Small intestine (tissue), 7 donors: ENCODE measurements at regions not wholly inside any gene's neighbourhood (a gene's known extent, or its start where the extent isn't known, plus 50 kb on each side); places are given as distances from the start of the nearest gene placed in this dataset.

Experiments
- DNase-seq, 2 donors: peaks; one replicate each; pipeline versions ENCODE4 v3.0.0 to v3.0.0-alpha.2; 2013
- FAIRE-seq: peaks from 2 replicates; lab custom pipeline; 2012; peaks lifted over from hg19 to GRCh38; lab: Jason Lieb, UNC
- H3K27ac ChIP-seq, 3 donors: one replicate each; pipeline ENCODE4 v1.5.1; 2013; ENCODE audit warnings: low read length in 2 of 3, mild to moderate bottlenecking in 2 of 3, control low read depth in 1 of 3, inconsistent platforms in 1 of 3, low read depth in 1 of 3, moderate library complexity in 1 of 3
- H3K27me3 ChIP-seq, 3 donors: one replicate each; pipeline ENCODE4 v1.6.1; 2013; ENCODE audit warnings: low read length in 3 of 3, inconsistent platforms in 1 of 3; ENCODE audit not compliant: control insufficient read depth in 3 of 3, insufficient read depth in 3 of 3
- H3K36me3 ChIP-seq, 3 donors: one replicate each; pipeline ENCODE4 v1.6.1; 2013; ENCODE audit warnings: low read length in 3 of 3, inconsistent platforms in 1 of 3, low read depth in 1 of 3, mild to moderate bottlenecking in 1 of 3, moderate library complexity in 1 of 3; ENCODE audit not compliant: control insufficient read depth in 3 of 3, insufficient read depth in 2 of 3
- H3K4me1 ChIP-seq, 3 donors: one replicate each; pipeline ENCODE4 v1.6.1; 2013; ENCODE audit warnings: low read length in 2 of 3, inconsistent platforms in 1 of 3, low read depth in 1 of 3, mild to moderate bottlenecking in 1 of 3, moderate library complexity in 1 of 3; ENCODE audit not compliant: control insufficient read depth in 3 of 3, insufficient read depth in 2 of 3
- H3K4me3 ChIP-seq, 3 donors: one replicate each; pipeline ENCODE4 v1.5.1; 2013; ENCODE audit warnings: low read length in 3 of 3, control low read depth in 1 of 3, inconsistent platforms in 1 of 3, low read depth in 1 of 3, mild to moderate bottlenecking in 1 of 3, moderate library complexity in 1 of 3
- H3K9me3 ChIP-seq, 2 donors: one replicate each; pipeline ENCODE4 v1.6.1; 2013; ENCODE audit warnings: low read depth in 1 of 2, low read length in 1 of 2; ENCODE audit not compliant: control insufficient read depth in 2 of 2, insufficient read depth in 1 of 2
- WGBS, 3 donors: extraction: QIAGEN DNeasy Blood & Tissue Kit; methylation state at CpG; one replicate each; pipeline ENCODE4 v1.1.7; 2013; 5-methylcytosine and 5-hydroxymethylcytosine counted together
- donor health status: healthy with polysubstance abuse.
- donor health status: control.
- donor health status: control.
- donor health status: Bipolar disorder and iron deficiency.
- donor health status: healthy.

DNA sequence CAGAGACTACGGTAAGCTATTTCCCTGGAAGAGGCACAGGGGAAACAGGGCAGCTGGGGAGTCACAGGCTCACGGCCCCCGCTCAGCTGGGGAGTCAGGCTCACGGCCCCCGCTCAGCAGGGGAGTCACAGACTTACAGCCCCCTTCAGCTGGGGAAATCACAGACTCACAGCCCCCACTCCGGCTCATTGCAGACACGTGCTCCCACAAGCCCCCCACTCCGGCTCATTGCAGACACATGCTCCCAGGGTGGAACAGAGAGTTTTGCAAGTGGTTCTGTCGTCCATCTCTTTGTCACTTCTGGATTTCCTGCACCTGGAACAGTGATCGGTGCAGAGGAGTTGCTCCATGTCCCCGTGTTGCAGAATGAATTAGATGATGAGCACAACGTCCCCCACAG, 405.5 kb downstream of the CDH26 start:
- WGBS, 3 donors: 86 to 87% (median 87%) methylated on average over 11 to 12 of the region's 12 CpGs

GRCh38 chr20:60365064-60365666, 406.9 kb downstream of the CDH26 start:
- no peak overlapping the region for H3K4me3 ChIP-seq
- DNase-seq (peak; percentile 6 to 9), FAIRE-seq (no peak)
- 18 to 56% (median 35%) methylated on average over 8 of the region's 8 CpGs for WGBS, 3 donors
- peaks cover 0 to 3% of the 10 kb centered on the region in 2 donors for H3K9me3 ChIP-seq
- H3K27me3 ChIP-seq: no peaks in the 10 kb centered on the region
- no peak overlapping the region for H3K27ac ChIP-seq
- H3K36me3 ChIP-seq: no peaks in the 10 kb centered on the region
- H3K4me1 ChIP-seq: no peaks in the 10 kb centered on the region

More for the DNA sequence above, 405.5 kb downstream of the CDH26 start:
- Histone ChIP-seq H3K4me1 (no peaks in the 10 kb centered on the region), H3K4me3 (no peak overlapping the region), H3K9me3 (peaks cover 0 to 2% of the 10 kb centered on the region in 2 donors), H3K27ac (no peak overlapping the region), H3K27me3 (no peaks in the 10 kb centered on the region), H3K36me3 (no peaks in the 10 kb centered on the region)
- DNase-seq (no peak), FAIRE-seq (no peak)

DNA sequence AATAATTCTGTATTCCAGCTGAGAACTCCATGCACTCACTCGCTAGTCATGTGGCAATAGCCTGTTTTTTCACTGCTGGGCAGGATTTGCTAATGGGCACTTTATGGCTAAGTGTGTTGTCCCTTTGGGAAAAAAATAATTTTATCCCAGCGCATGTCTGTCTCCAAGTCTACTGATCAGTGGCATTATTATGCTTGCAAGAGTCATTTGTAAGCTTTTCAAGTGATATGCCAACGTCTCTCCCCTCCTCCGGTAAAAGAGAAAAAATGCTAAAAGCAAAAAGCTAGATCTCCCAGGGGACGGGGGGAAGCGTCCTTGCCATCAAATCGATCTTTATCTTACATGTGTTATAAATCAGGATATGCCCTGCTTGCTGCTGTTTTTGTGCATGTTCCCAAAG, 407.7 kb downstream of the CDH26 start:
- peaks cover 0 to 3% of the 10 kb centered on the region in 2 donors for H3K9me3 ChIP-seq
- no peak for FAIRE-seq
- 66 to 70% (median 70%) methylated on average over 7 of the region's 7 CpGs for WGBS, 3 donors

DNA sequence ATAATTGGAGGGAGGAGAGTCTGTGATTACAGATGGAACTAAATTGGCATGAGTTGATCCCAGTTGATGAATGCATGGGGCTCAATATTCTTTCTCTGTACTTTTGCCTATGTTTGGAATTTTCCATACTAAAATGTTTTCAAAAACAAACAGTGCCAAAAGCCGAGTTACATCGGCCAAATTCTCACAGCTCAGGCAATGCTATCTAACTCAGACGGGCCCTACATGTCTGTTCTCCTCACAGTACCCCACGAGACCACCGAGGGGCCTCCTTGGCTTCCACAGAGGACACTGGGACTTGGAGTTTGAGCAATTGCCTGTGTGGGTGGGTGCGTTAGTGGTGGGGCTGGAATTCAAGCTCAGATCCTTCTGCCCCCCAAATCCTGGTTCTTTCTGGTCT, 413.2 kb downstream of the CDH26 start:
- DNase-seq (no peak), FAIRE-seq (no peak)
- 52 to 69% (median 52%) methylated on average over 6 of the region's 6 CpGs for WGBS, 3 donors
- Histone ChIP-seq H3K36me3 (no peaks in the 10 kb centered on the region), H3K4me1 (no peaks in the 10 kb centered on the region), H3K27me3 (no peaks in the 10 kb centered on the region), H3K9me3 (peaks cover 0 to 3% of the 10 kb centered on the region in 2 donors), H3K4me3 (no peak overlapping the region), H3K27ac (no peak overlapping the region)

More for the DNA sequence above, 407.7 kb downstream of the CDH26 start:
- Histone ChIP-seq H3K27me3 (no peaks in the 10 kb centered on the region), H3K27ac (no peak overlapping the region), H3K36me3 (no peaks in the 10 kb centered on the region), H3K4me3 (no peak overlapping the region), H3K4me1 (no peaks in the 10 kb centered on the region)
- no peak for DNase-seq

DNA sequence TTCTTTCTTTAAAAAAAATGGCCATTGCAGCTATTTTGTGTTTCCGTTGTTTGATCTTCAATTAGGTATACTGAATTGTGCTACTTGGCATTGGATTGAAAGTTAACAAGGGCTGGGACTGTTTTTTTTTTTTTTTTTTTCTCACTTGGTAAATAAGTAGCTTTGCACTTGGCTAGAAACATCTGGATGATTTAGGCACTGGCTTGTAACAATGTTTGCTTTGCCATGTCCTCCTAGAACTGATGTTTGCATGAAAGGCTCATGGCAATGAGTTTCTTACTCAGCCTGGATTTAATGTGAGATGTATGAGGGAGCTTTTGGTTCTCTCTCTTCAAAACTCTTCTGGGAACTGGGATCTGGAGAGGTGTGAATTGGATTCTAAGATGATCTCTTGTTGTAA, 414.1 kb downstream of the CDH26 start:
- WGBS, 3 donors: 62 to 74% (median 70%) methylated on average over 1 of the region's 1 CpG
- H3K4me3 ChIP-seq: no peak overlapping the region
- H3K36me3 ChIP-seq: no peaks in the 10 kb centered on the region
- DNase-seq: no peak
- no peak for FAIRE-seq
- H3K27ac ChIP-seq: no peak overlapping the region
- H3K4me1 ChIP-seq: no peaks in the 10 kb centered on the region
- peaks cover 0 to 3% of the 10 kb centered on the region in 2 donors for H3K9me3 ChIP-seq
- H3K27me3 ChIP-seq: no peaks in the 10 kb centered on the region

DNA sequence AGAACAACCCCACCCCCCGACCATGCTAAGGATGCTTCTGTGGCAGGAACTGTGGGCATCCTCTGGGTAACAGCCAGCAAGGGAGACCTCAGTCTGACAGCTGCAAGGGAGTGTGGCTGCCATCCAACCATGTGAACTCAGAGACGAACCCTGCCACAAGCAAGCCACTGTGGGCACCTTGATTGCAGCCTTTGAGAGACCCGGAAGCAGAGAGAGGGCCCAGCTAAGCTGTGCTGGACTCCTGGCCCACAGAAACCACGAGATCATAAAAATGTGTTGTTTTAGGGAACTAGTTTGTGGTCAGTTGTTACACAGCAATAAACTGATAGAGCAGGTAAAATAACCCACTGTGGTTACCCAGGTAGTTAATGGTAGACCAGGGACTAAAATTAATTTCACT, 414.6 kb downstream of the CDH26 start:
- FAIRE-seq (no peak), DNase-seq (no peak)
- Histone ChIP-seq H3K36me3 (no peaks in the 10 kb centered on the region), H3K27me3 (no peaks in the 10 kb centered on the region), H3K4me3 (no peak overlapping the region), H3K9me3 (peaks cover 0 to 3% of the 10 kb centered on the region in 2 donors), H3K27ac (no peak overlapping the region), H3K4me1 (no peaks in the 10 kb centered on the region)
- WGBS, 3 donors: 32 to 49% (median 40%) methylated on average over 4 of the region's 4 CpGs

GRCh38 chr20:60378620-60379019, 420.4 kb downstream of the CDH26 start:
- FAIRE-seq (no peak), DNase-seq (no peak)
- no peaks in the 10 kb centered on the region for H3K27me3 ChIP-seq
- no peaks in the 10 kb centered on the region for H3K4me1 ChIP-seq
- H3K4me3 ChIP-seq: no peak overlapping the region
- no peak overlapping the region for H3K27ac ChIP-seq
- H3K9me3 ChIP-seq: no peaks in the 10 kb centered on the region
- no peaks in the 10 kb centered on the region for H3K36me3 ChIP-seq

- H3K4me1 ChIP-seq: no peaks in the 10 kb centered on the region
- DNase-seq (no peak), FAIRE-seq (peak; percentile 44)
- H3K27ac ChIP-seq: no peak overlapping the region
- no peaks in the 10 kb centered on the region for H3K36me3 ChIP-seq
- no peaks in the 10 kb centered on the region for H3K27me3 ChIP-seq
- WGBS, 3 donors: 41 to 57% (median 44%) methylated on average over 3 of the region's 3 CpGs
- no peak overlapping the region for H3K4me3 ChIP-seq
- no peaks in the 10 kb centered on the region for H3K9me3 ChIP-seq
These were observed 423.6 kb downstream of the CDH26 start for GRCh38 chr20:60381643-60382400.
